Heart right ventricle (tissue), 16 donors: ENCODE measurements at regions not wholly inside any gene's neighbourhood (a gene's known extent, or its start where the extent isn't known, plus 50 kb on each side); places are given as distances from the start of the nearest gene placed in this dataset.
"Not testable (repeated sequence)": the region's sequence is repeated elsewhere in the genome, so short reads cannot be mapped to it uniquely, and the experiment has no call there.

Source experiments
- ATAC-seq, 8 donors: fragments of 200-7000 bp; cut with Tn5 transposase; one replicate each; pipeline ENCODE4 v1.9.1; 2020; ENCODE audit warnings: mild to moderate bottlenecking in 8 of 8, moderate library complexity in 8 of 8, moderate number of reproducible peaks in 1 of 8
- DNase-seq, 2 donors: peaks; one replicate each; pipeline ENCODE4 v3.0.0-alpha.2; 2020
- H3K27ac ChIP-seq, 10 donors: fragments of 200-600 bp; sonication (generic) in 2 of 10; one replicate each; pipeline versions ENCODE4 v1.5.0 to v1.8.0; 2020 to 2022; ENCODE audit warnings: mild to moderate bottlenecking in 3 of 10
- H3K27me3 ChIP-seq, 7 donors: fragments of 200-600 bp; one replicate each; pipeline ENCODE4 v1.8.0; 2021 to 2022; ENCODE audit warnings: mild to moderate bottlenecking in 2 of 7
- H3K36me3 ChIP-seq, 9 donors: fragments of 200-600 bp; sonication (generic) in 1 of 9; one replicate each; pipeline versions ENCODE4 v1.5.0 to v1.8.0; 2020 to 2022; ENCODE audit warnings: mild to moderate bottlenecking in 2 of 9
- H3K4me1 ChIP-seq, 9 donors: fragments of 200-600 bp; sonication (generic) in 1 of 9; one replicate each; pipeline versions ENCODE4 v1.5.0 to v1.8.0; 2020 to 2022; ENCODE audit warnings: mild to moderate bottlenecking in 4 of 9
- H3K4me3 ChIP-seq, 10 donors: fragments of 200-600 bp; sonication (generic) in 2 of 10; one replicate each; pipeline versions ENCODE4 v1.5.0 to v1.8.0; 2020 to 2022; ENCODE audit warnings: mild to moderate bottlenecking in 7 of 10, moderate library complexity in 2 of 10
- H3K9me3 ChIP-seq, 11 donors: fragments of 200-600 bp in 10 of 11; sonication (generic) in 2 of 11; one replicate each; pipeline versions ENCODE4 v1.5.0 to v1.8.0; 2013 to 2022; ENCODE audit warnings: mild to moderate bottlenecking in 2 of 11, control low read depth in 1 of 11, moderate library complexity in 1 of 11
- WGBS, 2 donors: extraction: QIAGEN DNeasy Blood & Tissue Kit; methylation state at CpG; one replicate each; pipeline ENCODE4 v1.1.7; 2013; ENCODE audit warnings: inconsistent platforms in 1 of 2; 5-methylcytosine and 5-hydroxymethylcytosine counted together
- intact Hi-C, 10 donors: fragments of 100-400 bp; cut with DNase I; formaldehyde crosslinking; loops; one replicate each; pipeline versions ENCODE4 v1.11.1 to v1.14.2; 2022
- TF ChIP-seq, protein P1 (sequence below), 9 donors: fragments of 200-600 bp; sonication (generic) in 2 of 9; IDR thresholded peaks; one replicate each; pipeline versions ENCODE4 v1.5.0 to v1.8.0; 2021 to 2022; ENCODE audit warnings: antibody characterized with exemption in 9 of 9, mild to moderate bottlenecking in 5 of 9, moderate library complexity in 1 of 9
- donor health status: Arrhythmogenic right ventricular cardiomyopathy.
- donor health status: ischemic (EF 13 %, LVEDD 7.1; RV severe dilation, severe dysfunction).
- donor health status: healthy with polysubstance abuse.
- donor health status: DM: no; HTN: yes; CAD: no.
- donor health status: DM: no; HTN: no; CAD: no.
- donor health status: ischemic (EF 25% LVEDD 6.9; RV normal size, moderate dysfunction).
- donor health status: ischemic (EF 25% LVEDD 5.7; RV mildly dilated, moderate dysfunction).
- donor health status: healthy.
- donor health status: DM: yes; HTN: yes; CAD: no.
- donor health status: Ischemic cardiomyopathy.
- donor health status: ischemic (EF 35%, LVEDD 5.7; RV mildly dilated, moderate dysfunction).
- donor health status: nonischemic (EF 11% LVEDD 7.7; RV severe dilation, severe dysfunction).
- donor health status: DM: yes; HTN: yes; CAD: no.
- donor health status: PGD.
- donor health status: ischemic (EF 29% LVEDD 5.4; RV normal size, mild dysfunction).
- donor health status: nonischemic (EF 23%, LVEDD 6.1; RV moderate dilation, normal function).

DNA sequence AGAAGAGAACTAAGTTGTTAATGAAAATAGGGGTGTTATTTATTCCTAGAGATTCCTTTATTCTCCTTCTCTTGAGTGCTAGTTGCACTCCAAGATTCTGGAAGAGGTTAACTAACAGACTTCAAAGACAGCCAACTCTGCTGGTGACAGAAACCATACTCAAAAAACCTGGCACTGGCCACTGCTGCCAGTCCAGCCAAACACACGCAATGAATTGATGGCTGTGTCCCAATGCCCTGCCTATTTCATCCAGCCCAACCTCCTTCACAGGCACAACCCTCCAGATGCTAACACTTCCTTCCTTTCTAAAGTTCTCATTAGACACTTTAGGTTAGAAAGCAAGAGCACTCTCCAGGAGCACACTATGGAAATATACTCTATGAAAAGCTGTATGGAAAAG lies 150.8 kb upstream of the C11orf58 start:
- DNase-seq = peak in 1 of 2 donors; percentile 68
- H3K4me1 ChIP-seq = peaks cover 0 to 42% (median 24%) of the 10 kb centered on the region in 9 donors
- TF ChIP-seq, protein P1, sequence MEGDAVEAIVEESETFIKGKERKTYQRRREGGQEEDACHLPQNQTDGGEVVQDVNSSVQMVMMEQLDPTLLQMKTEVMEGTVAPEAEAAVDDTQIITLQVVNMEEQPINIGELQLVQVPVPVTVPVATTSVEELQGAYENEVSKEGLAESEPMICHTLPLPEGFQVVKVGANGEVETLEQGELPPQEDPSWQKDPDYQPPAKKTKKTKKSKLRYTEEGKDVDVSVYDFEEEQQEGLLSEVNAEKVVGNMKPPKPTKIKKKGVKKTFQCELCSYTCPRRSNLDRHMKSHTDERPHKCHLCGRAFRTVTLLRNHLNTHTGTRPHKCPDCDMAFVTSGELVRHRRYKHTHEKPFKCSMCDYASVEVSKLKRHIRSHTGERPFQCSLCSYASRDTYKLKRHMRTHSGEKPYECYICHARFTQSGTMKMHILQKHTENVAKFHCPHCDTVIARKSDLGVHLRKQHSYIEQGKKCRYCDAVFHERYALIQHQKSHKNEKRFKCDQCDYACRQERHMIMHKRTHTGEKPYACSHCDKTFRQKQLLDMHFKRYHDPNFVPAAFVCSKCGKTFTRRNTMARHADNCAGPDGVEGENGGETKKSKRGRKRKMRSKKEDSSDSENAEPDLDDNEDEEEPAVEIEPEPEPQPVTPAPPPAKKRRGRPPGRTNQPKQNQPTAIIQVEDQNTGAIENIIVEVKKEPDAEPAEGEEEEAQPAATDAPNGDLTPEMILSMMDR (IDR thresholded peaks at IDR 0.05) = no peak
- H3K9me3 ChIP-seq = no peaks in the 10 kb centered on the region
- 11 to 24% methylated on average over 1 of the region's 1 CpG for WGBS, 2 donors
- intact Hi-C loops = no loop called here
- H3K27ac ChIP-seq = no peak overlapping the region
- peak; percentile 83 to 98 (median 94) for ATAC-seq
- H3K4me3 ChIP-seq = no peak overlapping the region
- no peaks in the 10 kb centered on the region for H3K36me3 ChIP-seq
- H3K27me3 ChIP-seq = no peaks in the 10 kb centered on the region

GRCh38 chr11:16584569-16584968 lies 153.9 kb upstream of the C11orf58 start:
- H3K4me3 ChIP-seq = no peak overlapping the region
- no peak overlapping the region for H3K27ac ChIP-seq
- no peaks in the 10 kb centered on the region for H3K36me3 ChIP-seq
- DNase-seq (no peak), ATAC-seq (no peak)
- peaks cover 0 to 4% (median 0%) of the 10 kb centered on the region in 11 donors for H3K9me3 ChIP-seq
- intact Hi-C loops = no loop called here
- 88 to 90% methylated on average over 2 of the region's 2 CpGs for WGBS, 2 donors
- TF ChIP-seq, protein P1 (IDR thresholded peaks at IDR 0.05) = no peak
- peaks cover 0 to 42% (median 23%) of the 10 kb centered on the region in 9 donors for H3K4me1 ChIP-seq
- H3K27me3 ChIP-seq = no peaks in the 10 kb centered on the region

DNA sequence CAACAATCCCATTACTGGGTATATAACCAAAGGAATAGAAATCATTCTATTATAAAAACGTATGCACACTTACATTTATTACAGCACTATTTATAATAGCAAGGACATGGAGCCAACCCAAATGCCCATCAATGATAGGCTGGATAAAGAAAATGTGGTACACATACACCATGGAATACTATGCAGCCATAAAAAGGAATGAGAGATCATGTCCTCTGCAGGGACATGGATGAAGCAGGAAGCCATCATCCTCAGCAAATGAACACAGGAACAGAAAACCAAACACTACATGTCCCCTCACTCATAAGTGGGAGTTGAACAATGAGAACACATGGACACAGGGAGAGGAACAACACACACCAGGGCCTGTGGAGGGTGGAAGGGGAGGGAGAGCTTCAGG lies 157.4 kb upstream of the C11orf58 start:
- ATAC-seq, H3K9me3 ChIP-seq, intact Hi-C loops, DNase-seq, H3K4me3 ChIP-seq, H3K27me3 ChIP-seq, H3K36me3 ChIP-seq, H3K27ac ChIP-seq: not testable (repeated sequence)
- 85 to 91% methylated on average over 1 of the region's 1 CpG for WGBS, 2 donors
- H3K4me1 ChIP-seq = peaks cover 0 to 28% (median 9%) of the 10 kb centered on the region in 9 donors

GRCh38 chr11:16577490-16577889 lies 161.0 kb upstream of the C11orf58 start:
- ATAC-seq = no peak
- TF ChIP-seq, protein P1 (IDR thresholded peaks at IDR 0.05) = no peak
- Histone ChIP-seq H3K9me3 (peaks cover 0 to 4% (median 0%) of the 10 kb centered on the region in 11 donors), H3K36me3 (no peaks in the 10 kb centered on the region), H3K27ac (no peak overlapping the region), H3K4me3 (no peak overlapping the region), H3K27me3 (no peaks in the 10 kb centered on the region), H3K4me1 (peaks cover 0 to 25% (median 10%) of the 10 kb centered on the region in 9 donors)
- 93 to 95% methylated on average over 1 of the region's 1 CpG for whole genome bisulfite sequencing, 2 donors
- intact Hi-C loops = no loop called here
- no peak for DNase-seq

GRCh38 chr11:16574889-16575288 lies 163.6 kb upstream of the C11orf58 start:
- H3K36me3 ChIP-seq, H3K27me3 ChIP-seq, intact Hi-C loops, H3K4me3 ChIP-seq, DNase-seq, ATAC-seq, H3K9me3 ChIP-seq, H3K27ac ChIP-seq: not testable (repeated sequence)
- WGBS, 2 donors = 97 to 98% methylated on average over 2 of the region's 2 CpGs
- peaks cover 0 to 46% (median 11%) of the 10 kb centered on the region in 9 donors for H3K4me1 ChIP-seq
